ENCODE measurements at regions not wholly inside any gene's neighbourhood (a gene's known extent, or its start where the extent isn't known, plus 50 kb on each side); places are given as distances from the start of the nearest gene placed in this dataset.

GRCh38 chr20:22815603-22816315 is 219.4 kb upstream of the SSTR4 start:
- TF ChIP-seq CTCF (IDR thresholded peaks at IDR 0.05; ENCODE audit: low read depth, low read length, missing control alignments), result peak; percentile 26
- in situ Hi-C loops (cut with HindIII; ENCODE audit: low sequenced_read_pairs), result no loop called here

GRCh38 chr20:22818636-22819035 is 216.5 kb upstream of the SSTR4 start:
- H3K4me3 ChIP-seq (ENCODE audit: low read depth, low read length), result no peak overlapping the region
- no peak for DNase-seq (ENCODE audit: low read depth)
- in situ Hi-C loops (cut with HindIII; ENCODE audit: low sequenced_read_pairs), result no loop called here
- TF ChIP-seq CTCF (IDR thresholded peaks at IDR 0.05; ENCODE audit: low read depth, low read length, missing control alignments), result no peak

More at GRCh38 chr20:22815603-22816315, 219.4 kb upstream of the SSTR4 start:
- H3K4me3 ChIP-seq (ENCODE audit: low read depth, low read length), result no peak overlapping the region
- no peak for DNase-seq (ENCODE audit: low read depth)

- no peak for DNase-seq (ENCODE audit: low read depth)
- no peak for TF ChIP-seq CTCF (IDR thresholded peaks at IDR 0.05; ENCODE audit: low read depth, low read length, missing control alignments)
- in situ Hi-C loops (cut with HindIII; ENCODE audit: low sequenced_read_pairs), result no loop called here
- H3K4me3 ChIP-seq (ENCODE audit: low read depth, low read length), result no peak overlapping the region
These were observed 216.0 kb upstream of the SSTR4 start for GRCh38 chr20:22819112-22819511.

- in situ Hi-C loops (cut with HindIII; ENCODE audit: low sequenced_read_pairs), result no loop called here
These were observed 215.3 kb upstream of the SSTR4 start for GRCh38 chr20:22819784-22820183.

GRCh38 chr20:22821081-22821727 is 213.9 kb upstream of the SSTR4 start:
- no peak for TF ChIP-seq CTCF (IDR thresholded peaks at IDR 0.05; ENCODE audit: low read depth, low read length, missing control alignments)
- in situ Hi-C loops (cut with HindIII; ENCODE audit: low sequenced_read_pairs), result no loop called here
- DNase-seq (ENCODE audit: low read depth), result no peak
- no peak overlapping the region for H3K4me3 ChIP-seq (ENCODE audit: low read depth, low read length)

More at GRCh38 chr20:22819784-22820183, 215.3 kb upstream of the SSTR4 start:
- no peak for TF ChIP-seq CTCF (IDR thresholded peaks at IDR 0.05; ENCODE audit: low read depth, low read length, missing control alignments)
- DNase-seq (ENCODE audit: low read depth), result no peak
- H3K4me3 ChIP-seq (ENCODE audit: low read depth, low read length), result no peak overlapping the region

- no peak for TF ChIP-seq CTCF (IDR thresholded peaks at IDR 0.05; ENCODE audit: low read depth, low read length, missing control alignments)
- DNase-seq (ENCODE audit: low read depth), result no peak
These were observed 213.3 kb upstream of the SSTR4 start for GRCh38 chr20:22821796-22822195.

More at GRCh38 chr20:22821796-22822195, 213.3 kb upstream of the SSTR4 start:
- in situ Hi-C loops (cut with HindIII; ENCODE audit: low sequenced_read_pairs), result no loop called here
- H3K4me3 ChIP-seq (ENCODE audit: low read depth, low read length), result no peak overlapping the region
